SU-DHL-6 (cell line): ENCODE measurements at regions not wholly inside any gene's neighbourhood (a gene's known extent, or its start where the extent isn't known, plus 50 kb on each side); places are given as distances from the start of the nearest gene placed in this dataset.

Experiments
- H2AFZ ChIP-seq: fragments of 200-600 bp; sonication (generic); 2 replicates; pipeline ENCODE4 v1.6.1; 2014; ENCODE audit warnings: low read depth, mild to moderate bottlenecking, moderate library complexity, mixed read lengths, antibody characterized with exemption, low read length; ENCODE audit not compliant: severe bottlenecking
- H3F3A ChIP-seq: fragments of 200-600 bp; shearing (Covaris generic); 2 replicates; pipeline ENCODE4 v1.6.0; 2016; ENCODE audit warnings: antibody characterized with exemption, mild to moderate bottlenecking; ENCODE audit not compliant: insufficient read depth
- H3K27ac ChIP-seq: fragments of 200-600 bp; sonication (generic); 2 replicates; pipeline ENCODE4 v1.5.1; 2016; ENCODE audit warnings: low read depth, mild to moderate bottlenecking, low read length, moderate library complexity, mixed read lengths
- H3K27me3 ChIP-seq: fragments of 200-600 bp; sonication (generic), shearing (Covaris generic); 2 replicates; pipeline ENCODE4 v1.6.0; 2014; ENCODE audit warnings: mild to moderate bottlenecking, low read length
- H3K36me3 ChIP-seq: fragments of 200-600 bp; sonication (generic); 2 replicates; pipeline ENCODE4 v1.6.1; 2014; ENCODE audit warnings: mild to moderate bottlenecking, low read length, mixed read lengths
- H3K4me2 ChIP-seq: fragments of 300-600, 200-600 bp; shearing (Covaris generic), sonication (generic); 2 replicates; pipeline ENCODE4 v1.6.0; 2014; ENCODE audit warnings: low read length, low read depth, mild to moderate bottlenecking; ENCODE audit not compliant: poor library complexity, severe bottlenecking
- H3K4me3 ChIP-seq: fragments of 200-600 bp; sonication (generic); 2 replicates; pipeline ENCODE4 v1.5.1; 2014; ENCODE audit warnings: antibody characterized with exemption, low read length, mild to moderate bottlenecking, mixed read lengths; ENCODE audit not compliant: insufficient read depth, poor library complexity, severe bottlenecking
- H3K79me2 ChIP-seq: fragments of 200-600 bp; sonication (generic); 2 replicates; pipeline ENCODE4 v1.6.1; 2014; ENCODE audit warnings: mild to moderate bottlenecking, low read length, moderate library complexity; ENCODE audit not compliant: insufficient read depth
- H3K9ac ChIP-seq: fragments of 200-600 bp; sonication (generic); 2 replicates; pipeline ENCODE4 v1.7.0; 2014; ENCODE audit warnings: mild to moderate bottlenecking, low read length
- H3K9me2 ChIP-seq: fragments of 200-600 bp; sonication (generic); replicated peaks from 2 replicates; pipeline ENCODE4 v1.6.1; 2014; ENCODE audit warnings: low read length; ENCODE audit not compliant: insufficient read depth
- H3K9me3 ChIP-seq: fragments of 200-600 bp; sonication (generic); 2 replicates; pipeline ENCODE4 v1.6.1; 2014; ENCODE audit warnings: low read length, mixed read lengths; ENCODE audit not compliant: insufficient read depth
- H4K20me1 ChIP-seq: fragments of 200-600 bp; sonication (generic); 2 replicates; pipeline ENCODE4 v1.6.1; 2014; ENCODE audit warnings: low read depth, mild to moderate bottlenecking, antibody characterized with exemption, low read length, moderate library complexity, mixed read lengths
- CTCF ChIP-seq: fragments of 200-600 bp; sonication (generic); IDR thresholded peaks from one replicate; pipeline ENCODE4 v1.5.1; 2017; ENCODE audit warnings: antibody characterized with exemption, mild to moderate bottlenecking, low read length, moderate library complexity; ENCODE audit not compliant: insufficient read depth, poor library complexity, severe bottlenecking
- EZH2phosphoT487 ChIP-seq: fragments of 200-600 bp; sonication (generic), shearing (Covaris generic); conservative IDR thresholded peaks from 2 replicates; pipeline ENCODE4 v1.6.1; 2018; ENCODE audit warnings: mild to moderate bottlenecking, antibody characterized with exemption, low read length, moderate library complexity, mixed read lengths

- H3K9ac ChIP-seq = no peak overlapping the region
- H3K4me3 ChIP-seq = no peak overlapping the region
- H3K79me2 ChIP-seq = no peaks in the 10 kb centered on the region
- H3K27me3 ChIP-seq = no peaks in the 10 kb centered on the region
- no peak for TF ChIP-seq EZH2phosphoT487
- no peak for TF ChIP-seq CTCF
- H3K27ac ChIP-seq = no peak overlapping the region
- H4K20me1 ChIP-seq = no peaks in the 10 kb centered on the region
- H3K9me3 ChIP-seq = no peaks in the 10 kb centered on the region
- H3K4me2 ChIP-seq = no peak overlapping the region
- no peaks in the 10 kb centered on the region for H3F3A ChIP-seq
- H3K36me3 ChIP-seq = no peaks in the 10 kb centered on the region
- H3K9me2 ChIP-seq = no peaks in the 10 kb centered on the region
- no peak overlapping the region for H2AFZ ChIP-seq
Observed at GRCh38 chr10:120271696-120272095, 185.3 kb upstream of the PLPP4 start.

- Histone ChIP-seq H3K27ac (no peak overlapping the region), H3K36me3 (no peaks in the 10 kb centered on the region)
Observed at GRCh38 chr10:120272350-120272749, 184.7 kb upstream of the PLPP4 start.

GRCh38 chr10:120278069-120278468 lies 179.0 kb upstream of the PLPP4 start:
- H3K9ac ChIP-seq = no peak overlapping the region
- no peaks in the 10 kb centered on the region for H3K79me2 ChIP-seq
- H3K27ac ChIP-seq = no peak overlapping the region
- no peaks in the 10 kb centered on the region for H3F3A ChIP-seq
- H3K27me3 ChIP-seq = no peaks in the 10 kb centered on the region
- H4K20me1 ChIP-seq = no peaks in the 10 kb centered on the region
- TF ChIP-seq EZH2phosphoT487 (no peak), CTCF (no peak)
- no peak overlapping the region for H2AFZ ChIP-seq
- no peaks in the 10 kb centered on the region for H3K9me3 ChIP-seq
- no peaks in the 10 kb centered on the region for H3K36me3 ChIP-seq
- no peaks in the 10 kb centered on the region for H3K9me2 ChIP-seq
- no peak overlapping the region for H3K4me3 ChIP-seq
- H3K4me2 ChIP-seq = no peak overlapping the region

More at GRCh38 chr10:120272350-120272749, 184.7 kb upstream of the PLPP4 start:
- H3K9me2 ChIP-seq = no peaks in the 10 kb centered on the region
- TF ChIP-seq EZH2phosphoT487 = no peak
- TF ChIP-seq CTCF = no peak
- H3K4me2 ChIP-seq = no peak overlapping the region
- no peak overlapping the region for H3K4me3 ChIP-seq
- no peaks in the 10 kb centered on the region for H3K27me3 ChIP-seq
- no peak overlapping the region for H3K9ac ChIP-seq
- H3K9me3 ChIP-seq = no peaks in the 10 kb centered on the region
- no peak overlapping the region for H2AFZ ChIP-seq
- H3F3A ChIP-seq = no peaks in the 10 kb centered on the region
- no peaks in the 10 kb centered on the region for H3K79me2 ChIP-seq
- H4K20me1 ChIP-seq = no peaks in the 10 kb centered on the region
